Esophagus muscularis mucosa (tissue), 4 donors: ENCODE measurements at regions not wholly inside any gene's neighbourhood (a gene's known extent, or its start where the extent isn't known, plus 50 kb on each side); places are given as distances from the start of the nearest gene placed in this dataset.

ENCODE experiments used
- DNase-seq: peaks from one replicate; pipeline ENCODE4 v3.0.0-alpha.2; 2017; ENCODE audit errors: extremely low spot score
- H3K27ac ChIP-seq, 4 donors: fragments of 200-600 bp; sonication (generic); replicated peaks in 1 of 4; 1 replicate in 3 of 4; 2 replicates in 1 of 4; pipeline ENCODE4 v1.5.1; 2016 to 2019; ENCODE audit warnings: mild to moderate bottlenecking in 1 of 4
- H3K27me3 ChIP-seq, 4 donors: fragments of 200-600 bp; sonication (generic); one replicate each; pipeline versions ENCODE4 v1.5.1 to v1.6.0; 2016 to 2019
- H3K36me3 ChIP-seq, 4 donors: fragments of 200-600 bp; sonication (generic); one replicate each; pipeline ENCODE4 v1.5.1; 2016 to 2019
- H3K4me1 ChIP-seq, 4 donors: fragments of 200-600 bp; sonication (generic); one replicate each; pipeline ENCODE4 v1.5.1; 2016 to 2019
- H3K4me3 ChIP-seq, 4 donors: fragments of 200-600 bp; sonication (generic); 1 replicate in 2 of 4; 2 replicates in 2 of 4; pipeline ENCODE4 v1.5.1; 2016 to 2019; ENCODE audit warnings: mild to moderate bottlenecking in 4 of 4, moderate library complexity in 1 of 4
- H3K9me3 ChIP-seq, 4 donors: fragments of 200-600 bp; sonication (generic); 1 replicate in 3 of 4; 2 replicates in 1 of 4; pipeline ENCODE4 v1.5.1; 2016 to 2019
- EP300 ChIP-seq: sonication (generic); formaldehyde crosslinking; IDR thresholded peaks from one replicate; pipeline ENCODE4 v1.6.1; 2017; ENCODE audit warnings: antibody characterized with exemption
- POLR2A ChIP-seq: fragments of 450-650 bp; IDR thresholded peaks from one replicate; pipeline ENCODE4 v1.6.1; 2017; ENCODE audit warnings: antibody characterized with exemption, moderate library complexity, mild to moderate bottlenecking, low read depth
- POLR2AphosphoS5 ChIP-seq, 2 donors: sonication (generic); formaldehyde crosslinking; IDR thresholded peaks; one replicate each; pipeline ENCODE4 v1.6.1; 2017; ENCODE audit warnings: antibody characterized with exemption in 2 of 2
- WGBS: methylation state at CpG from one replicate; pipeline ENCODE4 v1.1.5; 2018; 5-methylcytosine and 5-hydroxymethylcytosine counted together
- intact Hi-C: fragments of 100-400 bp; cut with DNase I; formaldehyde crosslinking; loops from one replicate; pipeline ENCODE4 v1.15.1; 2023
- TF ChIP-seq, protein P1 (sequence below), 3 experiments: fragments of 200-600 bp in 2 of 3; fragments of 450-650 bp in 1 of 3; sonication (generic) in 2 of 3; IDR thresholded peaks; one replicate each; pipeline ENCODE4 v1.5.1; 2017 to 2019; ENCODE audit warnings: antibody characterized with exemption in 3 of 3, mild to moderate bottlenecking in 2 of 3, moderate library complexity in 1 of 3

DNA sequence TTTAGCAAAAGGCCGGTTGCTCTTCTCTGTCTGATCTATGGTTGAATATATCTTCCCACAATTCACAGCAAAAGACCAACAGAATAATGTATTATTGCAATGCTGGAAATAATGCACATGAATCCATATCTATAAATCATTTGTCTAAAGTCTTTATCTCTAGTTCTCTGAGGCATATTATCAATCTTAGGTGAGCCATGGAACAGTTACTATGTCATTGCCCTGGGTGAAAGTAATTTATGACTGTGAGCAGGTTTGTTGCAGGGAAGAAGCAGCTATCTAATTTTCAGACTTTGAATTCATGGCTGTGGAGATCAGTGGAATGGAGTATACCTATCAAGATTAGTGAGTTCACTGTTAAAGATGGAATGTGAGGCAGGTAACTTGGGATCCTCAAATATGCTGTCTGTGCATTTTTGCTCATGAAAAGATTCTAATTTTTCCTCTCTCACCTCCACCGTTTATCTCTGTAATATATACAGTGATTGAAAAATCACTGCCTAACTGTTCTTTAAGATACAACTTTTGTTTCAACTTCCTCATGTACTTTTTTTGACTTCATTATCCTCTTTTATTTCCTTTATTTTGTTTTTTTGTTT, 256.8 kb upstream of the ARSJ start:
- H3K4me1 ChIP-seq: no peaks in the 10 kb centered on the region
- H3K36me3 ChIP-seq: no peaks in the 10 kb centered on the region
- no peak overlapping the region for H3K27ac ChIP-seq
- H3K9me3 ChIP-seq: peaks cover 0 to 2% (median 0%) of the 10 kb centered on the region in 4 donors
- H3K4me3 ChIP-seq: no peak overlapping the region
- WGBS: 79% methylated on average over 2 of the region's 2 CpGs
- intact Hi-C loops: no loop called here
- no peak for DNase-seq
- TF ChIP-seq POLR2A (no peak), EP300 (no peak), POLR2AphosphoS5 (IDR thresholded peaks at IDR 0.05) (no peak)
- TF ChIP-seq, protein P1, sequence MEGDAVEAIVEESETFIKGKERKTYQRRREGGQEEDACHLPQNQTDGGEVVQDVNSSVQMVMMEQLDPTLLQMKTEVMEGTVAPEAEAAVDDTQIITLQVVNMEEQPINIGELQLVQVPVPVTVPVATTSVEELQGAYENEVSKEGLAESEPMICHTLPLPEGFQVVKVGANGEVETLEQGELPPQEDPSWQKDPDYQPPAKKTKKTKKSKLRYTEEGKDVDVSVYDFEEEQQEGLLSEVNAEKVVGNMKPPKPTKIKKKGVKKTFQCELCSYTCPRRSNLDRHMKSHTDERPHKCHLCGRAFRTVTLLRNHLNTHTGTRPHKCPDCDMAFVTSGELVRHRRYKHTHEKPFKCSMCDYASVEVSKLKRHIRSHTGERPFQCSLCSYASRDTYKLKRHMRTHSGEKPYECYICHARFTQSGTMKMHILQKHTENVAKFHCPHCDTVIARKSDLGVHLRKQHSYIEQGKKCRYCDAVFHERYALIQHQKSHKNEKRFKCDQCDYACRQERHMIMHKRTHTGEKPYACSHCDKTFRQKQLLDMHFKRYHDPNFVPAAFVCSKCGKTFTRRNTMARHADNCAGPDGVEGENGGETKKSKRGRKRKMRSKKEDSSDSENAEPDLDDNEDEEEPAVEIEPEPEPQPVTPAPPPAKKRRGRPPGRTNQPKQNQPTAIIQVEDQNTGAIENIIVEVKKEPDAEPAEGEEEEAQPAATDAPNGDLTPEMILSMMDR (IDR thresholded peaks at IDR 0.05): no peak
- no peaks in the 10 kb centered on the region for H3K27me3 ChIP-seq

DNA sequence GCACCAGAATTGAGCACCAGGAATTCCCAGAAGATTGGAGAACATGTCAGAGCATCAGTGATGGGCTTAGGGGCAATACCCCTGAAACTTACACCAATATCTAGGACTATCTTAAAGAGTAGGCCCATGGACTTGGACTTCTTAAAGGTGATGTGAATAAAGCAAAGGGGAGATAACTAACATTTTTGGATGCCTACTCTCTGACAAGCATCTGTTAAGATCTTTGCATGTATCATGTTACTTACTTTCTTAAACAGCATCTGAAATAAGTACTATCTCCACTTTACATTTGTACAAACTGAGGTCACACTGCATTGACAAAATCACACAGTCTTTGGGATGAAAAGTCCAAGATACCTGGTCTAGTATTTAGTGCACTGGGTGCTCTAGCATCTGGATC, 258.6 kb upstream of the ARSJ start:
- no peak for TF ChIP-seq POLR2AphosphoS5 (IDR thresholded peaks at IDR 0.05)
- TF ChIP-seq POLR2A: no peak
- TF ChIP-seq, protein P1 (IDR thresholded peaks at IDR 0.05): no peak
- no peak for TF ChIP-seq EP300
- Histone ChIP-seq H3K4me3 (no peak overlapping the region), H3K4me1 (no peaks in the 10 kb centered on the region), H3K9me3 (peaks cover 0 to 5% (median 0%) of the 10 kb centered on the region in 4 donors), H3K27ac (no peak overlapping the region), H3K36me3 (no peaks in the 10 kb centered on the region), H3K27me3 (no peaks in the 10 kb centered on the region)
- no peak for DNase-seq
- intact Hi-C loops: no loop called here

DNA sequence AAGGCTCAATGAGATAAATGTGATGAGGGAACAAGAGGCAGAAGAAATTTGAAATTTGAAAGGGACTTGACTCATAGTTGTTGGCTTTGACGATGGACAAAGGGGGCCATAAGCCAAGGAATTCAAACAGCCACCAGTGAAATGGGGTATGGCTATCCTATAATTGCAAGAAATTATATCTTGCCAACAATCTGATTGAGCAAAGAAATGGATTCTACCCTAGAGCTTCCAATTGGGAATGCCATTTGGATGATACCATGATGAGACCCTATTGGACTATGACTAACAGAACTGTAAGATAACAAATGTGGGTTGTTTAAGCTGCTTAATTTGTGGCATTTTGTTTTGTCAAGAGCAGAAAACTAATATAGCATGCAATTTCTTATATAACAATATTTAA, 270.1 kb upstream of the ARSJ start:
- H3K4me3 ChIP-seq: no peak overlapping the region
- 73% methylated on average over 1 of the region's 1 CpG for WGBS
- no peaks in the 10 kb centered on the region for H3K36me3 ChIP-seq
- no peaks in the 10 kb centered on the region for H3K27me3 ChIP-seq
- peaks cover 0 to 20% (median 8%) of the 10 kb centered on the region in 4 donors for H3K9me3 ChIP-seq
- intact Hi-C loops: no loop called here
- peak overlapping the region in 1 of 4 donors; percentile 67 for H3K27ac ChIP-seq
- no peak for DNase-seq
- H3K4me1 ChIP-seq: peaks cover 0 to 15% (median 5%) of the 10 kb centered on the region in 4 donors
- no peak for TF ChIP-seq EP300
- TF ChIP-seq, protein P1 (IDR thresholded peaks at IDR 0.05): no peak
- no peak for TF ChIP-seq POLR2A
- no peak for TF ChIP-seq POLR2AphosphoS5 (IDR thresholded peaks at IDR 0.05)

DNA sequence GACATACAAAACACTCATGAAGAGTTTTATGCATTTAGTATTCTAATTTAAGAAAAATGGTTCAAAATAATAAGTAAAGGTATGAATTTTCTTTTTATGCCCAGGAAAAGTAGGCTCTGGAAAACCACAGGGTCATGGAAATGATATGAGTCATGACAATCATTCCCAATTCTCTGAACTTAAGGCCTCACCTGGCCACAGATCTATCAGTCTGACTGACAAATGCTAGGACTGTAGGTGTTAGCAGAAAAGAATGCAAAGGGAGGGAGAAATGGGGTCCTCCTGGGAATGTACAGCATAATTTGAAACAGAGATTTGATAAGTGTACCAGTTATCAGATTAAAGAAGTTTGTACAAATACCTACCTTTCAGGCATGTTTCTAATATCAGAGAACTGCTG, 270.5 kb upstream of the ARSJ start:
- no peaks in the 10 kb centered on the region for H3K36me3 ChIP-seq
- peaks cover 0 to 20% (median 8%) of the 10 kb centered on the region in 4 donors for H3K9me3 ChIP-seq
- intact Hi-C loops: no loop called here
- DNase-seq: no peak
- peak overlapping the region; percentile 17 to 67 (median 45) for H3K27ac ChIP-seq
- no peak overlapping the region for H3K4me3 ChIP-seq
- TF ChIP-seq EP300: no peak
- no peak for TF ChIP-seq POLR2A
- TF ChIP-seq, protein P1 (IDR thresholded peaks at IDR 0.05): no peak
- no peak for TF ChIP-seq POLR2AphosphoS5 (IDR thresholded peaks at IDR 0.05)
- no peaks in the 10 kb centered on the region for H3K27me3 ChIP-seq
- H3K4me1 ChIP-seq: peaks cover 0 to 15% (median 5%) of the 10 kb centered on the region in 4 donors

DNA sequence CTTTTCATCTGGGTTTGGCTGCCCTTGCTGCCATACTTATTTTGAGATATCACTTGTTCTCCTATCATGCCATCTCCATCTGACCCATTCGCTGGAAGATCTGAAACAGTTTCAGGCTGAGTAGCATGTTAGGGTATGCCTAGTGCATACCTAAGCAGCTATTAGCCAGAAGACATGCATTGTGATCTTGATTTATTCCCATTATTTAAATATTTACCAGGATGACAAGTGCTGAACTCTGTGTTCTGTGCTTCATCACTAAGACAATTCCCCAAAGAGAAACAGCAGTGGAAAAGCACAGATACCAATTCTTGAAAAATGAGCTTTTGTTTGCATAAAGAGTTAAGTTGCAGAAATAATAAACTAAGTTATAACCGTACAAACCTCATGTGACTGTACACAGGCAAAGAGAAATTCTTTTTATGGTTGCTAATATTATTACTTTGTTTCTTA, 271.0 kb upstream of the ARSJ start:
- no peaks in the 10 kb centered on the region for H3K27me3 ChIP-seq
- intact Hi-C loops: no loop called here
- 31% methylated on average over 2 of the region's 2 CpGs for WGBS

More for the DNA sequence above, 271.0 kb upstream of the ARSJ start:
- H3K36me3 ChIP-seq: no peaks in the 10 kb centered on the region
- peak in 1 of 2 donors; percentile 65 for TF ChIP-seq POLR2AphosphoS5 (IDR thresholded peaks at IDR 0.05)
- TF ChIP-seq POLR2A: no peak
- TF ChIP-seq, protein P1 (IDR thresholded peaks at IDR 0.05): no peak
- peak; percentile 12 for TF ChIP-seq EP300
- H3K4me1 ChIP-seq: peaks cover 0 to 15% (median 5%) of the 10 kb centered on the region in 4 donors
- no peak for DNase-seq
- peak overlapping the region; percentile 33 to 67 (median 48) for H3K27ac ChIP-seq
- no peak overlapping the region for H3K4me3 ChIP-seq
- H3K9me3 ChIP-seq: peaks cover 0 to 20% (median 8%) of the 10 kb centered on the region in 4 donors
